ENCODE measurements at regions not wholly inside any gene's neighbourhood (a gene's known extent, or its start where the extent isn't known, plus 50 kb on each side); places are given as distances from the start of the nearest gene placed in this dataset.

DNA sequence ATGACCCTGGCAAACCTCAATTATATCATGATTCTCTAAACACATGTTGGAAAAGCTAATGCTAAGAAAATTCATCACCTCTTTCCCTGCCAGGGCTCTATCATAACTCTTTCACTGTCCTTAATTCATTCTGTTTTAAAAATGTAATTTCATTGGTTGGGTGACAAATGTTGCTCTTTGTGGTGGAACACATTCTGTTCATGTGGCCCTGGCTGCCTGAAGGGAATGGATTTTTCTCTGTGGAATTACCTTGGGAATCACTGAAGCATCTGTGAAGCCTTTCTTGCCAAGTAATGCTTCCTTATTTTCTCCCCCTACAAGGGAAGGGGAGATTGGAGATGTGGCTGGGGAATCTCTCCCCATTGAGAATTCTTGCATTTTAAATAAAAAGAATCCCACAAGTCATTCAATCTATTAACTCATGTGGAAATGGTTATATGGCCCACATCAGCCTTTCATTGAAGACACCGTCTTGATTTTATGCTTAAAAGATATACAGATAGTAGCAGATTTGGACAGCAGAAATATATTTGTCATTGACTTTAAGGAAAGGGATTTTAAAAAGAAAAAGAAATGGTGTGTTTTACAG is 201.8 kb upstream of the NMUR2 start:
- Mint-ChIP-seq H3K9me3 (ENCODE audit: unreplicated experiment) (no peaks in the 10 kb centered on the region), H3K27ac (ENCODE audit: unreplicated experiment) (no peak overlapping the region), H3K27me3 (ENCODE audit: unreplicated experiment) (no peaks in the 10 kb centered on the region), H3K4me3 (ENCODE audit: unreplicated experiment) (no peak overlapping the region), H3K4me1 (ENCODE audit: unreplicated experiment) (no peaks in the 10 kb centered on the region), H3K36me3 (ENCODE audit: low read depth, unreplicated experiment) (no peaks in the 10 kb centered on the region)
- DNase-seq (ENCODE audit: low spot score): no peak
- TF ChIP-seq, protein P1, sequence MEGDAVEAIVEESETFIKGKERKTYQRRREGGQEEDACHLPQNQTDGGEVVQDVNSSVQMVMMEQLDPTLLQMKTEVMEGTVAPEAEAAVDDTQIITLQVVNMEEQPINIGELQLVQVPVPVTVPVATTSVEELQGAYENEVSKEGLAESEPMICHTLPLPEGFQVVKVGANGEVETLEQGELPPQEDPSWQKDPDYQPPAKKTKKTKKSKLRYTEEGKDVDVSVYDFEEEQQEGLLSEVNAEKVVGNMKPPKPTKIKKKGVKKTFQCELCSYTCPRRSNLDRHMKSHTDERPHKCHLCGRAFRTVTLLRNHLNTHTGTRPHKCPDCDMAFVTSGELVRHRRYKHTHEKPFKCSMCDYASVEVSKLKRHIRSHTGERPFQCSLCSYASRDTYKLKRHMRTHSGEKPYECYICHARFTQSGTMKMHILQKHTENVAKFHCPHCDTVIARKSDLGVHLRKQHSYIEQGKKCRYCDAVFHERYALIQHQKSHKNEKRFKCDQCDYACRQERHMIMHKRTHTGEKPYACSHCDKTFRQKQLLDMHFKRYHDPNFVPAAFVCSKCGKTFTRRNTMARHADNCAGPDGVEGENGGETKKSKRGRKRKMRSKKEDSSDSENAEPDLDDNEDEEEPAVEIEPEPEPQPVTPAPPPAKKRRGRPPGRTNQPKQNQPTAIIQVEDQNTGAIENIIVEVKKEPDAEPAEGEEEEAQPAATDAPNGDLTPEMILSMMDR (IDR thresholded peaks at IDR 0.05; ENCODE audit: unreplicated experiment): no peak

DNA sequence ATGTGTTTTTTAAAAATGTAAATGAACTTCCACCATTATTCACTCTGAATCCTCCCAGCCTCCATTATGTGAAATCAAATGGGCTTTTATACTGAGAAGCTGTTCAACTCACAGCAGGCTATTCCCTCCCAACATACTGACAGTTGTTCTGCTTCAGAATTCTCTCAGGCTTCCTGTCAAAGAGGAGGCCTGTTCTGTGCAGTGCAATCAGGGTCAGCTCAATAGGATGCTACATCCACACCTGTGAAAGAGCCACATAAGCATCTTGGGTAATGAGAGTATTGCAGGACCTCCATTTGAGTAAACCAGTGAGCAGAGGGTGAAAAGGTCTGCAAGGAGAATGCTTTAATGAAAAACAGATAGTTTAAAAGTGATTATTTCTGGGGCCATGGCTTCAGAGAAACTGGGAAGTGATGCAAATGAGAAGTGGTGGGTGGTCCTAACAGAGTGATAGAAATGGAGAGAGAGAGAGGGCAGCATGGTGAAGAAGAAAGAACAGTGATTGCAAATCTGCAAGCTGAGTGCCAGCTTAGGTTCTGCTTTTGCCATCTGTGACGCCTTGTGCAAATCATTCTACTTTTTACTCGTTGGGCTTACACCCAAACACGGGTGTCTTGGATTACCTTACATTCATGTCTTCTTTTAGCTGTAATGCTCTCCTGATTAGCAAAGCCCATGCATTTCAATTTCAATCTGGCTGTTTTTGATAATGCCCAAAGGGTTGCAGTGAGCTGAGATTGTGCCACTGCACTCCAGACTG is 202.5 kb upstream of the NMUR2 start:
- TF ChIP-seq, protein P1 (IDR thresholded peaks at IDR 0.05; ENCODE audit: unreplicated experiment): no peak
- H3K4me1 Mint-ChIP-seq (ENCODE audit: unreplicated experiment): no peaks in the 10 kb centered on the region
- DNase-seq (ENCODE audit: low spot score): no peak
- H3K36me3 Mint-ChIP-seq (ENCODE audit: low read depth, unreplicated experiment): no peaks in the 10 kb centered on the region
- no peaks in the 10 kb centered on the region for H3K27me3 Mint-ChIP-seq (ENCODE audit: unreplicated experiment)
- no peak overlapping the region for H3K4me3 Mint-ChIP-seq (ENCODE audit: unreplicated experiment)
- H3K9me3 Mint-ChIP-seq (ENCODE audit: unreplicated experiment): no peaks in the 10 kb centered on the region
- no peak overlapping the region for H3K27ac Mint-ChIP-seq (ENCODE audit: unreplicated experiment)

DNA sequence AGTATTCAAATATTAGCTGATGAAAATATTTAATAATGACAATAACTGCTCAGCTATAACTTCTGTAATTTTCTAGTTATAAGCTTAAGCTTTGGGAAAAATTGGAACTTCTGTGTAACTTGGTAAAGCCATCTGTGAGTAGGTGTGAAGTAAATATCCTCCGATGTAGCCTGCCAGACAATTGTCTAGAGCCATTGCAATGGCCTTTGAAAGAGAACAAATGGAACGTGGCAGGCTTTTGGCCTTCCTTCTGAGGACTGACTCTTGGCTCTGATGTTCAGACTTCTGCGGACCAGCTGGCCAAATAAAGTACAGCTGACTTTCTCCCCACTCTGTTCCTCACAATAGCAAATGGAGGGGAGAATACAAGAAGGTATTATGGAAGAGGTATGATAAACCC is 203.4 kb upstream of the NMUR2 start:
- Mint-ChIP-seq H3K27me3 (ENCODE audit: unreplicated experiment) (no peaks in the 10 kb centered on the region), H3K4me3 (ENCODE audit: unreplicated experiment) (no peak overlapping the region), H3K9me3 (ENCODE audit: unreplicated experiment) (no peaks in the 10 kb centered on the region), H3K27ac (ENCODE audit: unreplicated experiment) (no peak overlapping the region), H3K36me3 (ENCODE audit: low read depth, unreplicated experiment) (no peaks in the 10 kb centered on the region), H3K4me1 (ENCODE audit: unreplicated experiment) (no peaks in the 10 kb centered on the region)
- DNase-seq (ENCODE audit: low spot score): no peak
- TF ChIP-seq, protein P1 (IDR thresholded peaks at IDR 0.05; ENCODE audit: unreplicated experiment): no peak

DNA sequence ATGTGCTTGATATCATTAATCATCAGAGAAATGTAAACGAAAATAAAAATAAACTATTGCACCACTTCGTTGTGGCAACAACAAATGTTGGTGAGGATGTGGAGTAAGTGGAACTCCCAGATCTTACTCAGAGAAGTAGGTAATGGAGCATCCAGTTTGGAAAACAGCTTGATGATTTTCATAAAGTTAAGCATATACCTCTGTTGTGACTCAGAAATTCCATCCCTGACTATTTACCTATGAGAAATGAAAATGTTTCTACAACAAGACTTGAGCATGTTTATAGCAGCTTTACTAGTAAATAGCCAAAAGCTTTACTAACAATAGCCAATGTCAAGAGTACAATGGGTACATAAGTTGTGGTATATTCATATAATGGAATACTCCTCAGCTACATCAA is 214.7 kb upstream of the NMUR2 start:
- no peaks in the 10 kb centered on the region for H3K9me3 Mint-ChIP-seq (ENCODE audit: unreplicated experiment)
- no peak for DNase-seq (ENCODE audit: low spot score)
- H3K4me3 Mint-ChIP-seq (ENCODE audit: unreplicated experiment): no peak overlapping the region
- H3K4me1 Mint-ChIP-seq (ENCODE audit: unreplicated experiment): peaks cover 6% of the 10 kb centered on the region
- H3K27me3 Mint-ChIP-seq (ENCODE audit: unreplicated experiment): peaks cover 2% of the 10 kb centered on the region
- no peak overlapping the region for H3K27ac Mint-ChIP-seq (ENCODE audit: unreplicated experiment)
- TF ChIP-seq, protein P1 (IDR thresholded peaks at IDR 0.05; ENCODE audit: unreplicated experiment): no peak
- no peaks in the 10 kb centered on the region for H3K36me3 Mint-ChIP-seq (ENCODE audit: low read depth, unreplicated experiment)

DNA sequence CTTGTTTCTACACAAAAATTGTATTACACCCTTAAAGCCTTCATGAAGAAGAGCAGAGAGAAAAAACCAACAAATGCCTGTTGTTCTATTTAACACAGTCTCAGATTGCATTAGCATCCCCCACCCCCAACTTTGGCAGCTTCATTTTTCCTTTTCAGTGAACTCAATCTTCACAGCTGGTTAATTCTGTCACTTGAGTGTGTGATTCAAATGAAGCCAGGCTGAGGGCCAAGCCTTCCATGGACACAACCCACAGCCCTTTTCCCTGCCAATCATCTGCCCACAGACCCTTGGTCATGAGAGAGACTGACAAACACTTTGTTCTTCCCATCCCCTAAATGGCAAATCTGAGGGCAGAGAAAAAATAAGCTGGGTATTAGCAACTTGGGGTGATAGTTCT is 217.5 kb upstream of the NMUR2 start:
- peaks cover 8% of the 10 kb centered on the region for H3K4me1 Mint-ChIP-seq (ENCODE audit: unreplicated experiment)
- H3K27ac Mint-ChIP-seq (ENCODE audit: unreplicated experiment): no peak overlapping the region
- no peak overlapping the region for H3K4me3 Mint-ChIP-seq (ENCODE audit: unreplicated experiment)
- no peaks in the 10 kb centered on the region for H3K9me3 Mint-ChIP-seq (ENCODE audit: unreplicated experiment)
- no peak for DNase-seq (ENCODE audit: low spot score)
- H3K36me3 Mint-ChIP-seq (ENCODE audit: low read depth, unreplicated experiment): no peaks in the 10 kb centered on the region
- peaks cover 2% of the 10 kb centered on the region for H3K27me3 Mint-ChIP-seq (ENCODE audit: unreplicated experiment)
- TF ChIP-seq, protein P1 (IDR thresholded peaks at IDR 0.05; ENCODE audit: unreplicated experiment): no peak
